ENCODE measurements at regions not wholly inside any gene's neighbourhood (a gene's known extent, or its start where the extent isn't known, plus 50 kb on each side); places are given as distances from the start of the nearest gene placed in this dataset.

DNA sequence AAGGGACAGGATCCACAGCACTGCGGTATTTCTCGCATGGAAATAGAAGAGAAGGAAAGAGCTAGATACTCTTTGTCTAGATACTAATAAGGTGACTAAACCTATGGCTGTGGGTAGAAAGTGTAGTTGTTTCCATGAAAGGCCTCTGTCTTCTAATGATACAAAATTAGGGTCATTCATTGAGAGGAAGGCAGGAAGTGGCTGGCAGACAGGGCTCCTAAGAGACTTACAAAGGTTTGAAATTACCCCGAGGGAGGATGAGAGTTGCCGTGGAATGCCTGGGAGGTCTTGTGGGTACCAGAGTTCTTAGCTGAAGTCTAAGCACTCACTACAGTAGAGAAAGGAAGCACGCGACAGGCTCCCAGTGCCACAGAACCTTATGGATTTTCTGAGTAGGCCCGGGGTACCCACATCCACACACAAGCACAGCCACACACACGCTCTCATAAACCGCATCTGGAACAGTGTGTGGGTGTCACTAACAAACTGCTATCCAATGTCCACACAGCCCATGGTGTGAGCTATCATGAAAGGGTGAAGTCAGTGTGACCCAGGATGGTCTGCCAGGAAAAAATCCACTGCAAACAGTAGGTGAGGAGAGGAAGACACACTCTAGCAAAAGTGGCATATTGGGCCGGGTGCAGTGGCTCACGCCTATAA lies 221.4 kb downstream of the FAM43A start:
- TF ChIP-seq TAF1 (IDR thresholded peaks at IDR 0.05; ENCODE audit: borderline replicate concordance, low read depth, low read length): no peak
- no peak for TF ChIP-seq POLR2A (IDR thresholded peaks at IDR 0.05; ENCODE audit: low read depth, low read length)
- no peak for TF ChIP-seq POLR2AphosphoS5 (IDR thresholded peaks at IDR 0.05; ENCODE audit: low read depth, low read length)
